ENCODE measurements at regions not wholly inside any gene's neighbourhood (a gene's known extent, or its start where the extent isn't known, plus 50 kb on each side); places are given as distances from the start of the nearest gene placed in this dataset.

DNA sequence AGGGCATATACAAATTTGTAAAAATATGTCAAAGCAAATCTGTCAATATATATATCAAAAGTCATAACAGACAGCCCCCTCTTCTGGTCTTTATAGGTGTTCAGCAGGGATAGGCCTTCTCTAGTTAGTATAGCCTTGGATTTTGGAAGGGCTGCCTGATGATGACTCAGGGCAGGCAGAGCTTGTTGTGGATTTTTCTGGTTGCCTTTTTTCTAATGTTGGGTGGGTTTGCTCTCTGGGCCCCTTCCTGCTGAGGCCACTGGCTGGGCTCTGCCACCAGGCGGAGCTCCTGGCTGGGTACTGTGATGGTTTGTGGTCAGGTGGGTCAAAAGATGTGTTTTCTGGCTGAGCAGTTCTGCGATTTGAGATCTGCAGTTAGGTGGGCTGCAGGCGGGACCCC lies 294.2 kb downstream of the GRIA2 start:
- no peaks in the 10 kb centered on the region for H3K36me3 Mint-ChIP-seq (ENCODE audit: insufficient read depth, unreplicated experiment)
- no peaks in the 10 kb centered on the region for H3K27me3 ChIP-seq (replicated peaks; ENCODE audit: control insufficient read depth, insufficient read depth, low read length)
- TF ChIP-seq, protein P1, sequence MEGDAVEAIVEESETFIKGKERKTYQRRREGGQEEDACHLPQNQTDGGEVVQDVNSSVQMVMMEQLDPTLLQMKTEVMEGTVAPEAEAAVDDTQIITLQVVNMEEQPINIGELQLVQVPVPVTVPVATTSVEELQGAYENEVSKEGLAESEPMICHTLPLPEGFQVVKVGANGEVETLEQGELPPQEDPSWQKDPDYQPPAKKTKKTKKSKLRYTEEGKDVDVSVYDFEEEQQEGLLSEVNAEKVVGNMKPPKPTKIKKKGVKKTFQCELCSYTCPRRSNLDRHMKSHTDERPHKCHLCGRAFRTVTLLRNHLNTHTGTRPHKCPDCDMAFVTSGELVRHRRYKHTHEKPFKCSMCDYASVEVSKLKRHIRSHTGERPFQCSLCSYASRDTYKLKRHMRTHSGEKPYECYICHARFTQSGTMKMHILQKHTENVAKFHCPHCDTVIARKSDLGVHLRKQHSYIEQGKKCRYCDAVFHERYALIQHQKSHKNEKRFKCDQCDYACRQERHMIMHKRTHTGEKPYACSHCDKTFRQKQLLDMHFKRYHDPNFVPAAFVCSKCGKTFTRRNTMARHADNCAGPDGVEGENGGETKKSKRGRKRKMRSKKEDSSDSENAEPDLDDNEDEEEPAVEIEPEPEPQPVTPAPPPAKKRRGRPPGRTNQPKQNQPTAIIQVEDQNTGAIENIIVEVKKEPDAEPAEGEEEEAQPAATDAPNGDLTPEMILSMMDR (IDR thresholded peaks at IDR 0.05; ENCODE audit: insufficient read depth in 1 of 2, low read depth in 1 of 2, low read length in 1 of 2, severe bottlenecking in 1 of 2, unreplicated experiment in 1 of 2): peak in 1 of 2 experiments; percentile 54
- no peak overlapping the region for H3K4me3 Mint-ChIP-seq (ENCODE audit: unreplicated experiment)
- ChIA-PET CTCF (no interaction called here), POLR2A (no interaction called here)
- intact Hi-C loops (cut with micrococcal nuclease; ENCODE audit: unreplicated experiment): loop anchor here (1.0 kb wide), 1 partner anchor 464 kb away; no protein-coding TSS in a partner anchor
- no peak overlapping the region for H3K27ac Mint-ChIP-seq (ENCODE audit: unreplicated experiment)
- peak in 1 of 2 experiments; percentile 20 for DNase-seq
- no peaks in the 10 kb centered on the region for H3K4me1 Mint-ChIP-seq (ENCODE audit: low read depth, unreplicated experiment)
- H3K9me3 ChIP-seq: no peaks in the 10 kb centered on the region
- H3K27me3 Mint-ChIP-seq (ENCODE audit: insufficient read depth, unreplicated experiment): no peaks in the 10 kb centered on the region
- H3K36me3 ChIP-seq (ENCODE audit: control insufficient read depth, insufficient read depth, low read length): no peaks in the 10 kb centered on the region
- no peak overlapping the region for H3K4me3 ChIP-seq (ENCODE audit: low read depth, low read length)
- no peaks in the 10 kb centered on the region for H3K9me3 Mint-ChIP-seq (ENCODE audit: unreplicated experiment)
- no TSS peak for BruUV-seq (replicated peaks)
- H3K4me1 ChIP-seq: no peaks in the 10 kb centered on the region

DNA sequence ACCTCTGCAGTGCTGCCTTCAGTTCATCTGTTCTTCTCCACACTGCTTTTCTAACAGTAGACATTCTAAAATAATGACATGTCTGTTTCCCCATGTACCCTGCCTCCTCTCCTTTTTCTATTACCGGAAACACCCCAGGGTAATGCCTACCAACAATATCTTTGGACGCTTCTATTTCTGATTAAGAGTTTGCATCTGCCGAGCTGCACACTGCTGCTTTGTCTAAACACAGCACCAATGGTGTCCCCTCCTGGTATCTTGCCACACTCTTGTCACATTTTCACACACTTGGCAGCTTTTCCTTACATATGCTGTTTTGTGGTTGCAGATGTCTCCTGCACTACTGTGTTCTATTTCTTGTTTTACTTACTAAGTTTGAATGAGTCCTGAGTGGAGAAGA lies 288.8 kb downstream of the GRIA2 start:
- TF ChIP-seq, protein P1 (IDR thresholded peaks at IDR 0.05; ENCODE audit: insufficient read depth in 1 of 2, low read depth in 1 of 2, low read length in 1 of 2, severe bottlenecking in 1 of 2, unreplicated experiment in 1 of 2): no peak
- no peak overlapping the region for H3K27ac Mint-ChIP-seq (ENCODE audit: unreplicated experiment)
- H3K36me3 Mint-ChIP-seq (ENCODE audit: insufficient read depth, unreplicated experiment): no peaks in the 10 kb centered on the region
- H3K4me3 Mint-ChIP-seq (ENCODE audit: unreplicated experiment): no peak overlapping the region
- no TSS peak for BruUV-seq (replicated peaks)
- H3K4me3 ChIP-seq (ENCODE audit: low read depth, low read length): no peak overlapping the region
- intact Hi-C loops (cut with micrococcal nuclease; ENCODE audit: unreplicated experiment): no loop called here
- no peaks in the 10 kb centered on the region for H3K4me1 Mint-ChIP-seq (ENCODE audit: low read depth, unreplicated experiment)
- DNase-seq: no peak
- no peaks in the 10 kb centered on the region for H3K4me1 ChIP-seq
- H3K9me3 Mint-ChIP-seq (ENCODE audit: unreplicated experiment): no peaks in the 10 kb centered on the region
- peaks cover 5% of the 10 kb centered on the region for H3K27me3 Mint-ChIP-seq (ENCODE audit: insufficient read depth, unreplicated experiment)
- POLR2A ChIA-PET: no interaction called here
- H3K36me3 ChIP-seq (ENCODE audit: control insufficient read depth, insufficient read depth, low read length): no peaks in the 10 kb centered on the region
- CTCF ChIA-PET: no interaction called here
- no peaks in the 10 kb centered on the region for H3K9me3 ChIP-seq
- no peaks in the 10 kb centered on the region for H3K27me3 ChIP-seq (replicated peaks; ENCODE audit: control insufficient read depth, insufficient read depth, low read length)

GRCh38 chr4:157502656-157503055 lies 282.1 kb downstream of the GRIA2 start:
- no peaks in the 10 kb centered on the region for H3K4me1 Mint-ChIP-seq (ENCODE audit: low read depth, unreplicated experiment)
- intact Hi-C loops (cut with micrococcal nuclease; ENCODE audit: unreplicated experiment): no loop called here
- H3K36me3 Mint-ChIP-seq (ENCODE audit: insufficient read depth, unreplicated experiment): no peaks in the 10 kb centered on the region
- H3K9me3 ChIP-seq: no peaks in the 10 kb centered on the region
- no peaks in the 10 kb centered on the region for H3K36me3 ChIP-seq (ENCODE audit: control insufficient read depth, insufficient read depth, low read length)
- H3K4me3 ChIP-seq (ENCODE audit: low read depth, low read length): no peak overlapping the region
- H3K9me3 Mint-ChIP-seq (ENCODE audit: unreplicated experiment): no peaks in the 10 kb centered on the region
- ChIA-PET POLR2A (no interaction called here), CTCF (no interaction called here)
- H3K27ac Mint-ChIP-seq (ENCODE audit: unreplicated experiment): no peak overlapping the region
- TF ChIP-seq, protein P1 (IDR thresholded peaks at IDR 0.05; ENCODE audit: insufficient read depth in 1 of 2, low read depth in 1 of 2, low read length in 1 of 2, severe bottlenecking in 1 of 2, unreplicated experiment in 1 of 2): no peak
- no TSS peak for BruUV-seq (replicated peaks)
- no peaks in the 10 kb centered on the region for H3K27me3 ChIP-seq (replicated peaks; ENCODE audit: control insufficient read depth, insufficient read depth, low read length)
- H3K4me3 Mint-ChIP-seq (ENCODE audit: unreplicated experiment): no peak overlapping the region
- peaks cover 4% of the 10 kb centered on the region for H3K27me3 Mint-ChIP-seq (ENCODE audit: insufficient read depth, unreplicated experiment)
- no peaks in the 10 kb centered on the region for H3K4me1 ChIP-seq
- no peak for DNase-seq
